ENCODE measurements at regions not wholly inside any gene's neighbourhood (a gene's known extent, or its start where the extent isn't known, plus 50 kb on each side); places are given as distances from the start of the nearest gene placed in this dataset.
A peak's percentile ranks its signal among the peaks of the same experiment; 100 is the strongest.

- no peak for DNase-seq
Observed at GRCh38 chr6:23266536-23266935, 697.2 kb downstream of the HDGFL1 start.

GRCh38 chr6:23267651-23268050 is 698.3 kb downstream of the HDGFL1 start:
- DNase-seq = no peak

- no peak for DNase-seq
Observed at GRCh38 chr6:23268348-23268747, 699.0 kb downstream of the HDGFL1 start.

GRCh38 chr6:23269436-23269835 is 700.1 kb downstream of the HDGFL1 start:
- no peak for DNase-seq

GRCh38 chr6:23272536-23272935 is 703.2 kb downstream of the HDGFL1 start:
- no peak for DNase-seq

- no peak for DNase-seq
Observed at GRCh38 chr6:23277521-23278179, 708.3 kb downstream of the HDGFL1 start.

GRCh38 chr6:23278180-23278532 is 708.8 kb downstream of the HDGFL1 start:
- no peak for DNase-seq

- no peak for DNase-seq
Observed at GRCh38 chr6:23280437-23280836, 711.1 kb downstream of the HDGFL1 start.

- no peak for DNase-seq
Observed at GRCh38 chr6:23282252-23283021, 713.1 kb downstream of the HDGFL1 start.

GRCh38 chr6:23293653-23294052 is 724.3 kb downstream of the HDGFL1 start:
- DNase-seq = no peak

- no peak for DNase-seq
Observed at GRCh38 chr6:23301556-23301955, 732.2 kb downstream of the HDGFL1 start.

- DNase-seq = no peak
Observed at GRCh38 chr6:23302514-23302913, 733.1 kb downstream of the HDGFL1 start.

GRCh38 chr6:23305325-23305943 is 736.1 kb downstream of the HDGFL1 start:
- DNase-seq = no peak

- DNase-seq = no peak
Observed at GRCh38 chr6:23306251-23306950, 737.0 kb downstream of the HDGFL1 start.

GRCh38 chr6:23307516-23307915 is 738.1 kb downstream of the HDGFL1 start:
- DNase-seq = no peak

- DNase-seq = no peak
Observed at GRCh38 chr6:23308166-23308565, 738.8 kb downstream of the HDGFL1 start.

- DNase-seq = no peak
Observed at GRCh38 chr6:23311211-23311610, 741.8 kb downstream of the HDGFL1 start.

- DNase-seq = peak; percentile 22
Observed at GRCh38 chr6:23316131-23316530, 746.8 kb downstream of the HDGFL1 start.

GRCh38 chr6:23316931-23317330 is 747.6 kb downstream of the HDGFL1 start:
- DNase-seq = no peak

GRCh38 chr6:23319582-23319981 is 750.2 kb downstream of the HDGFL1 start:
- DNase-seq = no peak

GRCh38 chr6:23320471-23321015 is 751.2 kb downstream of the HDGFL1 start:
- DNase-seq = no peak

- no peak for DNase-seq
Observed at GRCh38 chr6:23323897-23324296, 754.5 kb downstream of the HDGFL1 start.

GRCh38 chr6:23325065-23325464 is 755.7 kb downstream of the HDGFL1 start:
- DNase-seq = no peak

Data from DMS153 (cell line).